ENCODE measurements at regions not wholly inside any gene's neighbourhood (a gene's known extent, or its start where the extent isn't known, plus 50 kb on each side); places are given as distances from the start of the nearest gene placed in this dataset.

DNA sequence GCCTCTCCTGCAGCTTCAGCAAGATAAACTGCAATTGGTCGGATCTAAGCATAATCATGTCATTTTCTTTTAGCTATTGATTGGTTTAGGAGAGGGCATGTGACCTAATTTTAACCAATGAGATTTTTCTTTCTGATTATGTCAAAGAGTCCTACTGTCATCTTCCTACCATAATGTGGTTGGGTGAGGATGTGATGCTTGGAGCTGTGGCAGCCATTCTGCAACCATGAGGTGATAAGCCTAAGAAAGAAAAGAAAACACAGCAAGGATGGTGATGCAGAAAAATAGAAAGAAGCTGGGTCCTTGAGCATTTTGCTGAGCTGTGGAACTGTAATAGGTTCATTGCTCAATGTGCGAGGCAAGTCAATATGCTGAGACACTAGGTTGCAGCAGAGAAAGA is 121.7 kb upstream of the CRHR1 start:
- BruUV-seq (replicated peaks): no TSS peak
- CTCF ChIA-PET (ENCODE audit: low intra/inter-chr PET ratio, low total read pairs): no interaction called here
- 31% methylated on average over 2 of the region's 2 CpGs for WGBS (ENCODE audit: low lambda C conversion rate)

More for the DNA sequence above, 121.7 kb upstream of the CRHR1 start:
- TF ChIP-seq, protein P1, sequence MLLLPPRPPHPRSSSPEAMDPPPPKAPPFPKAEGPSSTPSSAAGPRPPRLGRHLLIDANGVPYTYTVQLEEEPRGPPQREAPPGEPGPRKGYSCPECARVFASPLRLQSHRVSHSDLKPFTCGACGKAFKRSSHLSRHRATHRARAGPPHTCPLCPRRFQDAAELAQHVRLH (CRISPR knock-in tag; IDR thresholded peaks at IDR 0.05; ENCODE audit: borderline replicate concordance, low read depth): no peak
- no peak for TF ChIP-seq ZNF781 (CRISPR knock-in tag; IDR thresholded peaks at IDR 0.05; ENCODE audit: borderline replicate concordance, not compliant biosample characterization)
- TF ChIP-seq ONECUT2 (CRISPR knock-in tag; IDR thresholded peaks at IDR 0.05): no peak
- TF ChIP-seq EHMT2 (IDR thresholded peaks at IDR 0.05; ENCODE audit: borderline replicate concordance, low read depth, low read length): no peak
- no peak for TF ChIP-seq ZNF746 (CRISPR knock-in tag; IDR thresholded peaks at IDR 0.05)
- TF ChIP-seq MXD1 (CRISPR knock-in tag; IDR thresholded peaks at IDR 0.05): no peak
- TF ChIP-seq IKZF5 (CRISPR knock-in tag; IDR thresholded peaks at IDR 0.05): no peak
- no peak for TF ChIP-seq ZNF512B (CRISPR knock-in tag; IDR thresholded peaks at IDR 0.05; ENCODE audit: borderline replicate concordance)
- Histone ChIP-seq H3K27ac (ENCODE audit: extremely low read length, insufficient read depth, low read length) (no peak overlapping the region), H3K27me3 (ENCODE audit: control insufficient read depth in 1 of 2, insufficient read depth in 2 of 2, low read length in 2 of 2) (peaks cover 0 to 58% of the 10 kb centered on the region in 2 experiments; a peak in 4 of 5 replicates), H3K79me2 (ENCODE audit: insufficient read depth, low read length) (no peaks in the 10 kb centered on the region), H3K4me3 (replicated peaks in 1 of 3; ENCODE audit: insufficient read depth in 1 of 3, low read depth in 2 of 3, low read length in 3 of 3) (no peak overlapping the region), H3K4me1 (ENCODE audit: insufficient read depth, low read length) (no peaks in the 10 kb centered on the region), H3K9ac (ENCODE audit: insufficient read depth, low read depth, low read length) (no peak overlapping the region), H4K20me1 (ENCODE audit: insufficient read depth, low read length) (no peaks in the 10 kb centered on the region), H2AFZ (ENCODE audit: low read length) (no peak overlapping the region), H3K36me3 (replicated peaks in 1 of 2; ENCODE audit: control insufficient read depth in 1 of 2, insufficient read depth in 2 of 2, low read length in 2 of 2) (no peaks in the 10 kb centered on the region), H3K9me3 (ENCODE audit: low read length) (no peaks in the 10 kb centered on the region), H3K4me2 (ENCODE audit: low read depth, low read length) (no peak overlapping the region)
- POLR2A ChIA-PET: no interaction called here
- in situ Hi-C loops (cut with HindIII; ENCODE audit: extremely low pct_ligation_motif_present, low pct_unique_long_range_greater_than_20kb): no loop called here
- DNase-seq (ENCODE audit: low spot score): no peak
- ATAC-seq: no peak
- intact Hi-C loops (cut with micrococcal nuclease; ENCODE audit: unreplicated experiment): no loop called here
- no peak for FAIRE-seq
